WTC11 (cell line): ENCODE measurements at regions not wholly inside any gene's neighbourhood (a gene's known extent, or its start where the extent isn't known, plus 50 kb on each side); places are given as distances from the start of the nearest gene placed in this dataset.

Source experiments
- ATAC-seq: fragments of 200-7000 bp; cut with Tn5 transposase; 2 replicates; pipeline ENCODE4 v1.10.0; 2021; ENCODE audit warnings: mild to moderate bottlenecking, moderate library complexity
- CTCF ChIA-PET: fragments of 300-600 bp; sonication (Branson Sonifier 250); formaldehyde crosslinking; loops from one replicate; lab custom pipeline; 2021; ENCODE audit warnings: antibody characterized with exemption; lab: Charles Lee
- POLR2A ChIA-PET: fragments of 350-600 bp; sonication (Branson Sonifier 250); formaldehyde crosslinking; loops from one replicate; lab custom pipeline; 2021; ENCODE audit warnings: antibody characterized with exemption; lab: Charles Lee
- DNase-seq: peaks from one replicate; pipeline ENCODE4 v3.0.0; 2021; ENCODE audit warnings: low spot score
- H3K27ac Mint-ChIP-seq: 2 replicates; pipeline ENCODE4 v1.8.0; 2021; ENCODE audit warnings: mixed read lengths
- H3K27me3 Mint-ChIP-seq: 2 replicates; pipeline ENCODE4 v1.8.0; 2021; ENCODE audit warnings: low read depth, mild to moderate bottlenecking, moderate library complexity, mixed read lengths
- H3K36me3 Mint-ChIP-seq: 2 replicates; pipeline ENCODE4 v1.8.0; 2021; ENCODE audit warnings: mixed read lengths
- H3K4me1 Mint-ChIP-seq: 2 replicates; pipeline ENCODE4 v1.8.0; 2022; ENCODE audit warnings: mixed read lengths
- H3K4me3 Mint-ChIP-seq: 2 replicates; pipeline ENCODE4 v1.8.0; 2021; ENCODE audit warnings: mild to moderate bottlenecking, moderate library complexity, mixed read lengths
- H3K9me3 Mint-ChIP-seq: 2 replicates; pipeline ENCODE4 v1.8.0; 2021; ENCODE audit warnings: mixed read lengths
- ATF6 ChIP-seq: sonication (generic); formaldehyde crosslinking; IDR thresholded peaks from 2 replicates; pipeline ENCODE4 v1.8.1; 2023; ENCODE audit warnings: mild to moderate bottlenecking, missing genetic modification reagents
- CDX4 ChIP-seq: fragments of 250-450 bp; sonication (Bioruptor Pico); IDR thresholded peaks from 2 replicates; pipeline ENCODE4 v1.9.0; 2021; ENCODE audit warnings: moderate library complexity, mild to moderate bottlenecking, inconsistent platforms, borderline replicate concordance
- CREB1 ChIP-seq: sonication (generic); formaldehyde crosslinking; IDR thresholded peaks from 2 replicates; pipeline ENCODE4 v1.8.0; 2023; ENCODE audit warnings: mild to moderate bottlenecking, missing genetic modification reagents
- E2F1 ChIP-seq: sonication (generic); formaldehyde crosslinking; IDR thresholded peaks from 2 replicates; pipeline ENCODE4 v1.8.0; 2022; ENCODE audit warnings: mild to moderate bottlenecking, missing genetic modification reagents
- GRHL2 ChIP-seq: fragments of 250-450 bp; sonication (Bioruptor Pico); IDR thresholded peaks from 2 replicates; pipeline ENCODE4 v1.8.0; 2022; ENCODE audit warnings: mild to moderate bottlenecking, moderate library complexity; ENCODE audit not compliant: insufficient replicate concordance, severe bottlenecking
- IRF2 ChIP-seq: sonication (generic); formaldehyde crosslinking; IDR thresholded peaks from 2 replicates; pipeline ENCODE4 v1.8.0; 2022; ENCODE audit warnings: low read depth, missing genetic modification reagents, borderline replicate concordance
- MYBL2 ChIP-seq: sonication (generic); formaldehyde crosslinking; IDR thresholded peaks from 2 replicates; pipeline ENCODE4 v1.8.1; 2023; ENCODE audit warnings: mild to moderate bottlenecking, moderate library complexity, missing genetic modification reagents
- NFYB ChIP-seq: sonication (generic); formaldehyde crosslinking; conservative IDR thresholded peaks from 2 replicates; pipeline ENCODE4 v1.8.0; 2022; ENCODE audit warnings: low read depth, missing genetic modification reagents
- PRDM15 ChIP-seq: sonication (generic); formaldehyde crosslinking; IDR thresholded peaks from 2 replicates; pipeline ENCODE4 v1.8.0; 2022; ENCODE audit warnings: missing genetic modification reagents
- RORB ChIP-seq: fragments of 250-450 bp; sonication (Bioruptor Pico); IDR thresholded peaks from 2 replicates; pipeline ENCODE4 v1.9.0; 2021; ENCODE audit warnings: mild to moderate bottlenecking
- TP53 ChIP-seq: sonication (generic); formaldehyde crosslinking; IDR thresholded peaks from 2 replicates; pipeline ENCODE4 v1.8.1; 2023; ENCODE audit warnings: mild to moderate bottlenecking, missing genetic modification reagents
- USF1 ChIP-seq: sonication (generic); formaldehyde crosslinking; IDR thresholded peaks from 2 replicates; pipeline ENCODE4 v1.8.0; 2022; ENCODE audit warnings: mild to moderate bottlenecking, missing genetic modification reagents
- ZNF512 ChIP-seq: sonication (generic); formaldehyde crosslinking; IDR thresholded peaks from 2 replicates; pipeline ENCODE4 v1.8.1; 2022; ENCODE audit warnings: missing genetic modification reagents, borderline replicate concordance
- ZNF671 ChIP-seq: fragments of 250-450 bp; sonication (Bioruptor Pico); IDR thresholded peaks from 2 replicates; pipeline ENCODE4 v1.8.0; 2021; ENCODE audit warnings: mild to moderate bottlenecking

GRCh38 chr5:94028001-94028400 lies 286.6 kb upstream of the POU5F2 start:
- ATAC-seq: no peak
- no peaks in the 10 kb centered on the region for H3K27me3 Mint-ChIP-seq
- TF ChIP-seq USF1 (CRISPR knock-in tag): no peak
- no peak for TF ChIP-seq MYBL2 (CRISPR knock-in tag)
- no peak for TF ChIP-seq ATF6 (CRISPR knock-in tag)
- no peak for TF ChIP-seq CDX4 (CRISPR knock-in tag)
- no peak for TF ChIP-seq PRDM15 (CRISPR knock-in tag)
- TF ChIP-seq ZNF671: no peak
- TF ChIP-seq CREB1 (CRISPR knock-in tag): no peak
- TF ChIP-seq, all 79 proteins: peak for 0
- Mint-ChIP-seq H3K27ac (no peak overlapping the region), H3K36me3 (peaks cover 8% of the 10 kb centered on the region), H3K9me3 (peaks cover 32% of the 10 kb centered on the region), H3K4me1 (peaks cover 21% of the 10 kb centered on the region), H3K4me3 (no peak overlapping the region)
- ChIA-PET CTCF (no interaction called here), POLR2A (no interaction called here)
- DNase-seq: no peak

GRCh38 chr5:94027145-94027544 lies 285.7 kb upstream of the POU5F2 start:
- POLR2A ChIA-PET: no interaction called here
- Mint-ChIP-seq H3K4me3 (no peak overlapping the region; the same call in 1 of the 2 replicates), H3K27ac (no peak overlapping the region), H3K36me3 (peaks cover 3% of the 10 kb centered on the region; the same call in 1 of the 2 replicates), H3K4me1 (peaks cover 21% of the 10 kb centered on the region), H3K9me3 (peaks cover 24% of the 10 kb centered on the region), H3K27me3 (no peaks in the 10 kb centered on the region)
- peak; percentile 67 for ATAC-seq
- DNase-seq: no peak
- CTCF ChIA-PET: interaction anchor here (1.0 to 1.5 kb wide), 2 partner anchors 129 to 823 kb away, joined by 3 read pairs; no protein-coding TSS in a partner anchor
- TF ChIP-seq PRDM15 (CRISPR knock-in tag): no peak
- no peak for TF ChIP-seq IRF2 (CRISPR knock-in tag)
- no peak for TF ChIP-seq E2F1 (CRISPR knock-in tag)
- TF ChIP-seq NFYB (CRISPR knock-in tag): no peak
- TF ChIP-seq GRHL2 (CRISPR knock-in tag): no peak
- no peak for TF ChIP-seq USF1 (CRISPR knock-in tag)
- TF ChIP-seq TP53 (CRISPR knock-in tag): no peak
- no peak for TF ChIP-seq ZNF512
- TF ChIP-seq RORB (CRISPR knock-in tag): no peak
